ENCODE measurements at regions not wholly inside any gene's neighbourhood (a gene's known extent, or its start where the extent isn't known, plus 50 kb on each side); places are given as distances from the start of the nearest gene placed in this dataset.
"Not testable (repeated sequence)": the region's sequence is repeated elsewhere in the genome, so short reads cannot be mapped to it uniquely, and the experiment has no call there.

GRCh38 chr6:85354761-85355618 lies 94.9 kb upstream of the NT5E start:
- no peak overlapping the region for H3K4me3 ChIP-seq (ENCODE audit: low read length)
- H3K9me3 ChIP-seq (ENCODE audit: insufficient read depth, low read depth, low read length) = no peaks in the 10 kb centered on the region
- no peak overlapping the region for H3K9ac ChIP-seq (ENCODE audit: low read depth, low read length)
- H3K36me3 ChIP-seq (ENCODE audit: insufficient read depth, low read depth, low read length) = no peaks in the 10 kb centered on the region
- H3K27me3 ChIP-seq (ENCODE audit: insufficient read depth, low read length) = no peaks in the 10 kb centered on the region
- H3K27ac ChIP-seq (ENCODE audit: low read length) = no peak overlapping the region
- H3K4me1 ChIP-seq (ENCODE audit: insufficient read depth, low read length) = no peaks in the 10 kb centered on the region

GRCh38 chr6:85353012-85353411 lies 96.9 kb upstream of the NT5E start:
- Histone ChIP-seq H3K27ac (ENCODE audit: low read length) (no peak overlapping the region), H3K4me1 (ENCODE audit: insufficient read depth, low read length) (no peaks in the 10 kb centered on the region), H3K9me3 (ENCODE audit: insufficient read depth, low read depth, low read length) (no peaks in the 10 kb centered on the region), H3K27me3 (ENCODE audit: insufficient read depth, low read length) (no peaks in the 10 kb centered on the region), H3K36me3 (ENCODE audit: insufficient read depth, low read depth, low read length) (no peaks in the 10 kb centered on the region), H3K4me3 (ENCODE audit: low read length) (no peak overlapping the region), H3K9ac (ENCODE audit: low read depth, low read length) (no peak overlapping the region)

GRCh38 chr6:85348643-85349042 lies 101.2 kb upstream of the NT5E start:
- H3K9ac ChIP-seq (ENCODE audit: low read depth, low read length) = no peak overlapping the region
- H3K9me3 ChIP-seq (ENCODE audit: insufficient read depth, low read depth, low read length) = no peaks in the 10 kb centered on the region
- H3K36me3 ChIP-seq (ENCODE audit: insufficient read depth, low read depth, low read length) = no peaks in the 10 kb centered on the region
- H3K27me3 ChIP-seq (ENCODE audit: insufficient read depth, low read length) = no peaks in the 10 kb centered on the region
- H3K4me1 ChIP-seq (ENCODE audit: insufficient read depth, low read length) = no peaks in the 10 kb centered on the region
- H3K4me3 ChIP-seq (ENCODE audit: low read length) = no peak overlapping the region
- H3K27ac ChIP-seq (ENCODE audit: low read length) = no peak overlapping the region

- Histone ChIP-seq H3K9ac (ENCODE audit: low read depth, low read length) (no peak overlapping the region), H3K27ac (ENCODE audit: low read length) (no peak overlapping the region), H3K36me3 (ENCODE audit: insufficient read depth, low read depth, low read length) (no peaks in the 10 kb centered on the region), H3K9me3 (ENCODE audit: insufficient read depth, low read depth, low read length) (no peaks in the 10 kb centered on the region), H3K27me3 (ENCODE audit: insufficient read depth, low read length) (no peaks in the 10 kb centered on the region), H3K4me1 (ENCODE audit: insufficient read depth, low read length) (no peaks in the 10 kb centered on the region), H3K4me3 (ENCODE audit: low read length) (no peak overlapping the region)
These were observed 102.1 kb upstream of the NT5E start for GRCh38 chr6:85347812-85348211.

GRCh38 chr6:85346196-85346595 lies 103.7 kb upstream of the NT5E start:
- H3K36me3 ChIP-seq (ENCODE audit: insufficient read depth, low read depth, low read length) = no peaks in the 10 kb centered on the region
- no peak overlapping the region for H3K9ac ChIP-seq (ENCODE audit: low read depth, low read length)
- H3K27ac ChIP-seq (ENCODE audit: low read length) = no peak overlapping the region
- H3K4me1 ChIP-seq (ENCODE audit: insufficient read depth, low read length) = no peaks in the 10 kb centered on the region
- no peaks in the 10 kb centered on the region for H3K9me3 ChIP-seq (ENCODE audit: insufficient read depth, low read depth, low read length)
- no peak overlapping the region for H3K4me3 ChIP-seq (ENCODE audit: low read length)
- H3K27me3 ChIP-seq (ENCODE audit: insufficient read depth, low read length) = no peaks in the 10 kb centered on the region

GRCh38 chr6:85344996-85345395 lies 104.9 kb upstream of the NT5E start:
- Histone ChIP-seq H3K4me1 (ENCODE audit: insufficient read depth, low read length) (no peaks in the 10 kb centered on the region), H3K9ac (ENCODE audit: low read depth, low read length) (no peak overlapping the region), H3K9me3 (ENCODE audit: insufficient read depth, low read depth, low read length) (no peaks in the 10 kb centered on the region), H3K27me3 (ENCODE audit: insufficient read depth, low read length) (no peaks in the 10 kb centered on the region), H3K4me3 (ENCODE audit: low read length) (no peak overlapping the region), H3K27ac (ENCODE audit: low read length) (no peak overlapping the region), H3K36me3 (ENCODE audit: insufficient read depth, low read depth, low read length) (no peaks in the 10 kb centered on the region)

- H3K27me3 ChIP-seq (ENCODE audit: insufficient read depth, low read length) = no peaks in the 10 kb centered on the region
- no peak overlapping the region for H3K4me3 ChIP-seq (ENCODE audit: low read length)
- H3K4me1 ChIP-seq (ENCODE audit: insufficient read depth, low read length) = no peaks in the 10 kb centered on the region
- no peaks in the 10 kb centered on the region for H3K9me3 ChIP-seq (ENCODE audit: insufficient read depth, low read depth, low read length)
- no peak overlapping the region for H3K9ac ChIP-seq (ENCODE audit: low read depth, low read length)
- H3K27ac ChIP-seq (ENCODE audit: low read length) = no peak overlapping the region
- H3K36me3 ChIP-seq (ENCODE audit: insufficient read depth, low read depth, low read length) = no peaks in the 10 kb centered on the region
These were observed 106.5 kb upstream of the NT5E start for GRCh38 chr6:85343428-85343827.

- Histone ChIP-seq H3K9me3 (ENCODE audit: insufficient read depth, low read depth, low read length) (no peaks in the 10 kb centered on the region), H3K27ac (ENCODE audit: low read length) (no peak overlapping the region), H3K36me3 (ENCODE audit: insufficient read depth, low read depth, low read length) (no peaks in the 10 kb centered on the region), H3K9ac (ENCODE audit: low read depth, low read length) (no peak overlapping the region), H3K27me3 (ENCODE audit: insufficient read depth, low read length) (no peaks in the 10 kb centered on the region), H3K4me3 (ENCODE audit: low read length) (no peak overlapping the region), H3K4me1 (ENCODE audit: insufficient read depth, low read length) (no peaks in the 10 kb centered on the region)
These were observed 120.7 kb upstream of the NT5E start for GRCh38 chr6:85329196-85329595.

- not testable (repeated sequence) for H3K9me3 ChIP-seq (ENCODE audit: insufficient read depth, low read depth, low read length); H3K9ac ChIP-seq (ENCODE audit: low read depth, low read length); H3K4me3 ChIP-seq (ENCODE audit: low read length); H3K4me1 ChIP-seq (ENCODE audit: insufficient read depth, low read length); H3K27me3 ChIP-seq (ENCODE audit: insufficient read depth, low read length); H3K27ac ChIP-seq (ENCODE audit: low read length); H3K36me3 ChIP-seq (ENCODE audit: insufficient read depth, low read depth, low read length)
These were observed 124.1 kb upstream of the NT5E start for GRCh38 chr6:85325811-85326210.

GRCh38 chr6:85323435-85324040 lies 126.3 kb upstream of the NT5E start:
- no peak overlapping the region for H3K9ac ChIP-seq (ENCODE audit: low read depth, low read length)
- no peak overlapping the region for H3K4me3 ChIP-seq (ENCODE audit: low read length)
- no peak overlapping the region for H3K27ac ChIP-seq (ENCODE audit: low read length)
- no peaks in the 10 kb centered on the region for H3K27me3 ChIP-seq (ENCODE audit: insufficient read depth, low read length)
- H3K9me3 ChIP-seq (ENCODE audit: insufficient read depth, low read depth, low read length) = peaks cover 5% of the 10 kb centered on the region; the same call in 1 of the 2 replicates
- H3K4me1 ChIP-seq (ENCODE audit: insufficient read depth, low read length) = no peaks in the 10 kb centered on the region
- H3K36me3 ChIP-seq (ENCODE audit: insufficient read depth, low read depth, low read length) = no peaks in the 10 kb centered on the region

- Histone ChIP-seq H3K36me3 (ENCODE audit: insufficient read depth, low read depth, low read length) (no peaks in the 10 kb centered on the region), H3K9me3 (ENCODE audit: insufficient read depth, low read depth, low read length) (peaks cover 15% of the 10 kb centered on the region), H3K4me3 (ENCODE audit: low read length) (no peak overlapping the region), H3K4me1 (ENCODE audit: insufficient read depth, low read length) (no peaks in the 10 kb centered on the region), H3K9ac (ENCODE audit: low read depth, low read length) (no peak overlapping the region), H3K27ac (ENCODE audit: low read length) (no peak overlapping the region), H3K27me3 (ENCODE audit: insufficient read depth, low read length) (no peaks in the 10 kb centered on the region)
These were observed 127.3 kb upstream of the NT5E start for GRCh38 chr6:85322446-85323105.

GRCh38 chr6:85321906-85322305 lies 128.0 kb upstream of the NT5E start:
- Histone ChIP-seq H3K4me3 (ENCODE audit: low read length) (no peak overlapping the region), H3K9me3 (ENCODE audit: insufficient read depth, low read depth, low read length) (peaks cover 15% of the 10 kb centered on the region), H3K27me3 (ENCODE audit: insufficient read depth, low read length) (no peaks in the 10 kb centered on the region), H3K36me3 (ENCODE audit: insufficient read depth, low read depth, low read length) (no peaks in the 10 kb centered on the region), H3K27ac (ENCODE audit: low read length) (no peak overlapping the region), H3K9ac (ENCODE audit: low read depth, low read length) (no peak overlapping the region), H3K4me1 (ENCODE audit: insufficient read depth, low read length) (no peaks in the 10 kb centered on the region)

Measured in iPS-20b (cell line).